NCI-H748 treated with DMSO at 0.1 percent for 48 hours (cell line): ENCODE measurements at regions not wholly inside any gene's neighbourhood (a gene's known extent, or its start where the extent isn't known, plus 50 kb on each side); places are given as distances from the start of the nearest gene placed in this dataset.

ENCODE experiments used
- DNase-seq: peaks from one replicate; lab custom pipeline; 2025; lab: John Stamatoyannopoulos, UW

- no peak for DNase-seq
Measured at GRCh38 chr15:95489103-95489502, 841.4 kb upstream of the NR2F2 start.

GRCh38 chr15:95492388-95493070 lies 838.0 kb upstream of the NR2F2 start:
- DNase-seq, result no peak

GRCh38 chr15:95494971-95495541 lies 835.4 kb upstream of the NR2F2 start:
- DNase-seq, result no peak

- DNase-seq, result no peak
Measured at GRCh38 chr15:95497634-95498033, 832.9 kb upstream of the NR2F2 start.

- DNase-seq, result no peak
Measured at GRCh38 chr15:95498961-95499360, 831.5 kb upstream of the NR2F2 start.

GRCh38 chr15:95499397-95499796 lies 831.1 kb upstream of the NR2F2 start:
- DNase-seq, result no peak

- DNase-seq, result no peak
Measured at GRCh38 chr15:95501865-95502264, 828.6 kb upstream of the NR2F2 start.

- no peak for DNase-seq
Measured at GRCh38 chr15:95503107-95503506, 827.4 kb upstream of the NR2F2 start.

- DNase-seq, result no peak
Measured at GRCh38 chr15:95503640-95504225, 826.8 kb upstream of the NR2F2 start.

GRCh38 chr15:95511671-95512070 lies 818.8 kb upstream of the NR2F2 start:
- DNase-seq, result no peak

GRCh38 chr15:95512906-95513305 lies 817.6 kb upstream of the NR2F2 start:
- DNase-seq, result no peak

GRCh38 chr15:95519887-95520286 lies 810.6 kb upstream of the NR2F2 start:
- DNase-seq, result no peak

- no peak for DNase-seq
Measured at GRCh38 chr15:95520511-95520910, 810.0 kb upstream of the NR2F2 start.

GRCh38 chr15:95520922-95521321 lies 809.6 kb upstream of the NR2F2 start:
- no peak for DNase-seq

GRCh38 chr15:95522533-95522932 lies 808.0 kb upstream of the NR2F2 start:
- no peak for DNase-seq

- DNase-seq, result no peak
Measured at GRCh38 chr15:95528920-95529319, 801.6 kb upstream of the NR2F2 start.

GRCh38 chr15:95536638-95537037 lies 793.9 kb upstream of the NR2F2 start:
- no peak for DNase-seq

GRCh38 chr15:95538693-95539092 lies 791.8 kb upstream of the NR2F2 start:
- DNase-seq, result no peak

- no peak for DNase-seq
Measured at GRCh38 chr15:95541301-95541700, 789.2 kb upstream of the NR2F2 start.

- no peak for DNase-seq
Measured at GRCh38 chr15:95549168-95549738, 781.2 kb upstream of the NR2F2 start.

- no peak for DNase-seq
Measured at GRCh38 chr15:95550702-95551101, 779.8 kb upstream of the NR2F2 start.

GRCh38 chr15:95556225-95556624 lies 774.3 kb upstream of the NR2F2 start:
- no peak for DNase-seq

GRCh38 chr15:95556866-95557225 lies 773.7 kb upstream of the NR2F2 start:
- no peak for DNase-seq
